C4-2B (cell line): ENCODE measurements at regions not wholly inside any gene's neighbourhood (a gene's known extent, or its start where the extent isn't known, plus 50 kb on each side); places are given as distances from the start of the nearest gene placed in this dataset.

Experiments
- H3K27ac ChIP-seq: fragments of 450-650 bp; 2 replicates; pipeline ENCODE4 v1.5.1; 2017
- ZFX ChIP-seq: fragments of 450-650 bp; IDR thresholded peaks from 2 replicates; pipeline ENCODE4 v1.6.1; 2017
- TF ChIP-seq, protein P1 (sequence below): fragments of 450-650 bp; conservative IDR thresholded peaks from 2 replicates; pipeline ENCODE4 v1.5.1; 2017; ENCODE audit warnings: mild to moderate bottlenecking

DNA sequence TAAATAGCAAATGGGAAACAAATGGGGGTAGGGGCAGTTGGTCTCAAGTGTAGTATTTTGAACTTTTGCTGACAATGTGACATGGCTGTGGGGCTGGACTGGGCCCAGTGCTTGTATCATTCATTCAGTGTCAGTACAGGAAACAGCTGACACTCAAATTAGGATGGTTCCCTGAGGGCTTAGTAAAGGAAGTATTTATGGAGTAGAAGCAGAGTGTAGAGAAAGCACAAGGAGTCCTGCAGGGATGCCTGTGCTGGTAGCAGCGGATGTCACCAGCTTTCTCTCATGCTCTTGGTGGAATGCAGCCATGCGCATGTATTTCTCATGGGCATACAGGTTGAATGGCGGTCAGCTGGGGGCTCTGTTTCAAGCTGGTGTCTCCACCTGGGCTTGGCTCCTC is 72.9 kb upstream of the SLC44A1 start:
- H3K27ac ChIP-seq = no peak overlapping the region
- no peak for TF ChIP-seq ZFX
- TF ChIP-seq, protein P1, sequence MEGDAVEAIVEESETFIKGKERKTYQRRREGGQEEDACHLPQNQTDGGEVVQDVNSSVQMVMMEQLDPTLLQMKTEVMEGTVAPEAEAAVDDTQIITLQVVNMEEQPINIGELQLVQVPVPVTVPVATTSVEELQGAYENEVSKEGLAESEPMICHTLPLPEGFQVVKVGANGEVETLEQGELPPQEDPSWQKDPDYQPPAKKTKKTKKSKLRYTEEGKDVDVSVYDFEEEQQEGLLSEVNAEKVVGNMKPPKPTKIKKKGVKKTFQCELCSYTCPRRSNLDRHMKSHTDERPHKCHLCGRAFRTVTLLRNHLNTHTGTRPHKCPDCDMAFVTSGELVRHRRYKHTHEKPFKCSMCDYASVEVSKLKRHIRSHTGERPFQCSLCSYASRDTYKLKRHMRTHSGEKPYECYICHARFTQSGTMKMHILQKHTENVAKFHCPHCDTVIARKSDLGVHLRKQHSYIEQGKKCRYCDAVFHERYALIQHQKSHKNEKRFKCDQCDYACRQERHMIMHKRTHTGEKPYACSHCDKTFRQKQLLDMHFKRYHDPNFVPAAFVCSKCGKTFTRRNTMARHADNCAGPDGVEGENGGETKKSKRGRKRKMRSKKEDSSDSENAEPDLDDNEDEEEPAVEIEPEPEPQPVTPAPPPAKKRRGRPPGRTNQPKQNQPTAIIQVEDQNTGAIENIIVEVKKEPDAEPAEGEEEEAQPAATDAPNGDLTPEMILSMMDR = no peak

DNA sequence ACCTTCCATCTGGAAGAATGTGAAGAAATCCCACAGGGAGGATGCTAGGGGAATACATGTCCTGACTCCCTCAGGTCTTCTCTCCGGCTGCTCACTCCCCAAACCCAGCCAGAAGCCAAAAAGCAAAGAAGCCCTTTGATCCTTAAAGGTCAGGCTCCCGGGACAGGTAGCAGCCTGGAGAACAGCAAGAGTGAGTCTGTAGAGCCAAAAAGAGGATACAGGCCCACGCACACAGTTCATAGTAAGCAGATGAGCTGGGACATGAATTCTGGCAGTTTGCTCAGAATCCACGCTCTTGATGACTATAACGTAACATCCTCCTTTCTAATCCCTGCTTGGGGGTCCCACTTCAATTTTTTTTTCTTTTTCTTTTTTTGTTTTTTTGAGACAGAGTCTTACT is 72.0 kb upstream of the SLC44A1 start:
- H3K27ac ChIP-seq = no peak overlapping the region
- TF ChIP-seq ZFX = no peak
- TF ChIP-seq, protein P1 = no peak

DNA sequence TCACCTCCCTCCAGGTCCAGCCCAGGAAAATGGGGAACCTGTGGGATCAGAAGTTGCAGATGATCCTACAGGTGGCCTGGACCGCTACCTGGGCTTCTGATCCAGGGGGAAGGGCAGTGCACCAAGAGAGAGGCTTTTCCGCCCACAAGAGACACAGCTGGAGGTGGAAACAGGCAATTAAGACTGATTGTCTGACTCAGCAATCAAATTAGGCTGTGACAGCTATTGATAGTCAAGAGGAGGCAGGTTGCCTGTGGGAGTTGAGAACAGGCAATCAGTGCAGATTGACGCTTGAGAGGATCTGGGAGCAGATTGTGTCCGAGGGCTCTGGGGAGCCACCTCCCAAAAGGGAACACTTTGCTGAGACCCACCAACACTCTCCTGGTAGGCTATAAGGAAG is 71.1 kb upstream of the SLC44A1 start:
- H3K27ac ChIP-seq = no peak overlapping the region
- TF ChIP-seq, protein P1 = no peak
- no peak for TF ChIP-seq ZFX

DNA sequence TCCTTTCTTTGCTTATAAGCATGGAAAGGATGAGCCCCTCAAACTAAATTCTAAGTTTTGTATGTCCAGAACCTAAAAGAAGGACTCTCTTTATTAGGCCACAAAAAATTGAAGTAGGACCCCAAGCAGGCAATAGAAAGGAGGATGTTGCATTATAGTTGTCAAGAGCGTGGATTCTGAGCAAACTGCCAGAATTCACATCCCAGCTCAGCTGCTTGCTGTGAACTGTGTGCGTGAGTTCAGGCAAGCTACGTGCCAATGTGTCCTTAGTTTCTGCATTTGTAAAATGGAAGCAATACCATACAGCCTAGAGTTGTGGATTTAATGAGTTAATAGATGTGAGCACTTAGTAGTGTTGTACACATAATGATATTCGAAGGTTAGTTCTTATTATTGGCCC is 70.6 kb upstream of the SLC44A1 start:
- TF ChIP-seq ZFX = no peak
- TF ChIP-seq, protein P1 = no peak
- H3K27ac ChIP-seq = no peak overlapping the region

DNA sequence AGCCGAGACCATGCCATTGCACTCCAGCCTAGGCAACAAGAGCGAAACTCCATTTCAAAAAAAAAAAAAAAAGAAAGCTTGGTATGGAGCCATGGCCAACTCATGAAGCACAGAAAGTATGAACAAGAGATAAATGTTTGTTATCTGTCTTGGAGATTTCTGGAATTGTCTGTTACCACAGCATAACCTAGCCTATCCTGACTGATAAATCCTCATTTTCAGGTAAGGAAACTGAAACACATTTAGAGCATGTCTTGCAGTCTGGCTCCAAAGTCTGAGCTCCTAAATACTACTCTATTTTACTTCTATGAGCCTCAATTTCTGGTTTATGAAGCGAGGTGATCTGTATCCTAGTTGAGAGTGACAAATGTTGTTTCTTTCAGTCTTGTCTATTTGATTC is 68.3 kb upstream of the SLC44A1 start:
- no peak overlapping the region for H3K27ac ChIP-seq
- TF ChIP-seq, protein P1 = no peak
- no peak for TF ChIP-seq ZFX

DNA sequence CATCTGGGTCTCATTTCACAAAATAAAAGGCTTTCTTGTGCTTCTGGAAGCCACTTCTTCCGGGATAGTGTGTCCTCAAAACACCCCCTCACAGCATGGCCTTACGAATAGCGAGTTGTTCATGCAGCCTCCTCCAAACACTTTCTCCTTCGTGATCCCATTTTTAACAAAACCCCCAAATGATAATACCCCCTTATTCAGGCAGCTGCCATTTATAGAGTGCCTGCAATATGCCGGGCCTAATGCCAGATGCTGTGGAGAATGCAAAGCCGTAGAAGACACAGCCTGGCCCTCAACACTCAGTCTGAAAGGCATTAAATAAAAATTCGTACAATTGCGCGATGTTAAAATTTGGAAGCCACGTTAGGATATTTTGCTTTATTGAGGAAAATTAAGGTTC is 66.4 kb upstream of the SLC44A1 start:
- no peak overlapping the region for H3K27ac ChIP-seq
- TF ChIP-seq, protein P1 = no peak
- no peak for TF ChIP-seq ZFX

DNA sequence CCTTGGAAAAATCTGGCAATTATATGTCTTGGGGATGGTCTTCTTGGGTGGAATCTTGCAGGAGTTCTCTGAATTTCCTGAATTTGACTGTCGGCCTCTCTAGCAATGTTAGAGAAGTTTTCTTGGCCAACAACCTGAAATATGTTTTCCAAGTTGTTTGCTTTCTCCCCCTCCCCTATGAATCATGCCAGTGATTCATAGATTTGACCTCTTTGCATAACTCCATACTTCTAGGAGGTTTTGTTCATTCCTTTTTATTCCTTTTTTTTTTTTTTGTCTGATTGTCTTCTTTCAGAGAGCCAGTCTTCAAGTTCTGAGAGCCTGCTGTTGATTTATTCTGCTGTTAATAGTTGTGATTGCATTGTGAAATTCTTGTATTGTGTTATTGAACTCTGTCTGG is 56.7 kb upstream of the SLC44A1 start:
- H3K27ac ChIP-seq = no peak overlapping the region

More for the DNA sequence above, 56.7 kb upstream of the SLC44A1 start:
- TF ChIP-seq, protein P1 = no peak
- no peak for TF ChIP-seq ZFX
